OCI-LY1 (cell line): ENCODE measurements at regions not wholly inside any gene's neighbourhood (a gene's known extent, or its start where the extent isn't known, plus 50 kb on each side); places are given as distances from the start of the nearest gene placed in this dataset.

Source experiments
- EZH2 ChIP-seq: fragments of 200-600 bp; sonication (generic), shearing (Covaris generic); IDR thresholded peaks from 2 replicates; pipeline ENCODE4 v1.8.0; 2017; ENCODE audit warnings: borderline replicate concordance, mixed run types, mild to moderate bottlenecking, antibody characterized with exemption, low read length, moderate library complexity, mixed read lengths
- TF ChIP-seq, protein P1 (sequence below): fragments of 200-600 bp; sonication (generic), shearing (Covaris generic); IDR thresholded peaks from 2 replicates; pipeline ENCODE4 v1.5.1; 2017; ENCODE audit warnings: mild to moderate bottlenecking, antibody characterized with exemption, low read length, moderate library complexity, mixed read lengths

DNA sequence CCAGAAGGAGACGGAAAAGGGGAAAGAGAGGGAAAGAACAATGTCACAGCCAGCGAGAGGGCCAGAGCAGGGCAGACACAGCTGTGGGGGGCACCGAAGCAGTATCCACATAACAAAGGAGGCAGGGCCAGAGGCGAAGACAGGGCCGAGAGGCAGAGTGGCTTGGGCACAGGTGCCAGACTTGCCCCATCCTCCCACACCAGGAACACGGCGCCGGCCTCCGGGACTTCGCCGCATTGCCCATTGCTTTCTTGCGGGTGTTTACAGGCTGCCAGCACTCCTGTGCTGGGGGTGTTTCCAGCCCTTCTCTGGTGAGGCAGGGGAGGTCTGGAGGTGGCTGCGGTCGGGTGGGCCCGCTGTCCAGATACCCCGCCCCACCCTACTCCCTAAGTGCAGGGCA, 78.0 kb downstream of the ENGASE start:
- TF ChIP-seq, protein P1, sequence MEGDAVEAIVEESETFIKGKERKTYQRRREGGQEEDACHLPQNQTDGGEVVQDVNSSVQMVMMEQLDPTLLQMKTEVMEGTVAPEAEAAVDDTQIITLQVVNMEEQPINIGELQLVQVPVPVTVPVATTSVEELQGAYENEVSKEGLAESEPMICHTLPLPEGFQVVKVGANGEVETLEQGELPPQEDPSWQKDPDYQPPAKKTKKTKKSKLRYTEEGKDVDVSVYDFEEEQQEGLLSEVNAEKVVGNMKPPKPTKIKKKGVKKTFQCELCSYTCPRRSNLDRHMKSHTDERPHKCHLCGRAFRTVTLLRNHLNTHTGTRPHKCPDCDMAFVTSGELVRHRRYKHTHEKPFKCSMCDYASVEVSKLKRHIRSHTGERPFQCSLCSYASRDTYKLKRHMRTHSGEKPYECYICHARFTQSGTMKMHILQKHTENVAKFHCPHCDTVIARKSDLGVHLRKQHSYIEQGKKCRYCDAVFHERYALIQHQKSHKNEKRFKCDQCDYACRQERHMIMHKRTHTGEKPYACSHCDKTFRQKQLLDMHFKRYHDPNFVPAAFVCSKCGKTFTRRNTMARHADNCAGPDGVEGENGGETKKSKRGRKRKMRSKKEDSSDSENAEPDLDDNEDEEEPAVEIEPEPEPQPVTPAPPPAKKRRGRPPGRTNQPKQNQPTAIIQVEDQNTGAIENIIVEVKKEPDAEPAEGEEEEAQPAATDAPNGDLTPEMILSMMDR, result no peak
- TF ChIP-seq EZH2, result no peak
